T-cell (primary cell): ENCODE measurements at regions not wholly inside any gene's neighbourhood (a gene's known extent, or its start where the extent isn't known, plus 50 kb on each side); places are given as distances from the start of the nearest gene placed in this dataset.

ENCODE experiments used
- ATAC-seq, 4 experiments: fragments of 200-7000 bp in 3 of 4; fragments of 150-1000 bp in 1 of 4; cut with Tn5 transposase; replicated peaks in 1 of 4; 1 replicate in 3 of 4; 2 replicates in 1 of 4; pipeline ENCODE4 v1.10.0; 2021; ENCODE audit warnings: moderate library complexity in 3 of 4, mild to moderate bottlenecking in 2 of 4, moderate number of reproducible peaks in 1 of 4
- CTCF ChIA-PET, 2 donors: fragments of 300-600 bp; sonication (Branson Sonifier 250); formaldehyde crosslinking; loops; one replicate each; lab custom pipeline; 2022; ENCODE audit warnings: antibody characterized with exemption in 2 of 2; lab: Charles Lee
- POLR2A ChIA-PET, 2 donors: fragments of 300-600 bp; sonication (Branson Sonifier 250); formaldehyde crosslinking; loops; one replicate each; lab custom pipeline; 2022; ENCODE audit warnings: antibody characterized with exemption in 2 of 2; lab: Charles Lee
- DNase-seq, 35 experiments: peaks; one replicate each; pipeline versions ENCODE4 v3.0.0 to v3.0.0-alpha.2; 2013 to 2023
- H3K27ac ChIP-seq: one replicate; pipeline ENCODE4 v1.5.1; 2013; ENCODE audit warnings: low read length
- H3K27me3 ChIP-seq, 2 experiments: replicated peaks in 1 of 2; 1 replicate in 1 of 2; 2 replicates in 1 of 2; pipeline versions ENCODE4 v1.6.1 to v1.7.0; 2013; ENCODE audit warnings: low read length in 1 of 2, mixed read lengths in 1 of 2; ENCODE audit not compliant: control insufficient read depth in 2 of 2, insufficient read depth in 2 of 2; ENCODE audit errors: extremely low read depth in 1 of 2
- H3K36me3 ChIP-seq, 2 donors: 1 replicate in 1 of 2; 2 replicates in 1 of 2; pipeline versions ENCODE4 v1.6.1 to v1.7.0; 2013; ENCODE audit warnings: low read length in 1 of 2; ENCODE audit not compliant: control insufficient read depth in 2 of 2, insufficient read depth in 1 of 2; ENCODE audit errors: extremely low read depth in 1 of 2
- H3K4me1 ChIP-seq, 2 experiments: 1 replicate in 1 of 2; 2 replicates in 1 of 2; pipeline versions ENCODE4 v1.6.1 to v1.7.0; 2013; ENCODE audit warnings: low read length in 2 of 2, mixed read lengths in 1 of 2; ENCODE audit not compliant: insufficient read depth in 2 of 2, control insufficient read depth in 1 of 2; ENCODE audit errors: extremely low read depth in 1 of 2
- H3K4me3 ChIP-seq, 2 donors: 1 replicate in 1 of 2; 2 replicates in 1 of 2; pipeline versions ENCODE4 v1.5.1 to v1.7.0; 2013; ENCODE audit warnings: mild to moderate bottlenecking in 2 of 2, low read length in 1 of 2, moderate library complexity in 1 of 2; ENCODE audit not compliant: control insufficient read depth in 1 of 2; ENCODE audit errors: extremely low read depth in 1 of 2
- H3K9me3 ChIP-seq: 2 replicates; pipeline ENCODE4 v1.7.0; 2013
- H3K27ac Mint-ChIP-seq, 2 donors: one replicate each; pipeline ENCODE4 v1.8.0; 2020 to 2021; ENCODE audit warnings: mild to moderate bottlenecking in 2 of 2, mixed read lengths in 2 of 2
- H3K27me3 Mint-ChIP-seq, 2 donors: one replicate each; pipeline ENCODE4 v1.8.0; 2021 to 2022; ENCODE audit warnings: mixed read lengths in 2 of 2
- H3K36me3 Mint-ChIP-seq: one replicate; pipeline ENCODE4 v1.8.0; 2021; ENCODE audit warnings: mixed read lengths
- H3K4me1 Mint-ChIP-seq, 3 donors: one replicate each; pipeline ENCODE4 v1.8.0; 2020 to 2022; ENCODE audit warnings: mixed read lengths in 3 of 3, mild to moderate bottlenecking in 1 of 3
- H3K4me3 Mint-ChIP-seq, 3 donors: one replicate each; pipeline ENCODE4 v1.8.0; 2020 to 2022; ENCODE audit warnings: mild to moderate bottlenecking in 3 of 3, mixed read lengths in 3 of 3, moderate library complexity in 3 of 3
- H3K9me3 Mint-ChIP-seq, 3 donors: one replicate each; pipeline ENCODE4 v1.8.0; 2020 to 2022; ENCODE audit warnings: mixed read lengths in 3 of 3
- WGBS: methylation state at CpG from one replicate; pipeline ENCODE4 v1.1.5; 2013; ENCODE audit warnings: missing lambda C conversion rate; ENCODE audit not compliant: insufficient coverage; 5-methylcytosine and 5-hydroxymethylcytosine counted together

DNA sequence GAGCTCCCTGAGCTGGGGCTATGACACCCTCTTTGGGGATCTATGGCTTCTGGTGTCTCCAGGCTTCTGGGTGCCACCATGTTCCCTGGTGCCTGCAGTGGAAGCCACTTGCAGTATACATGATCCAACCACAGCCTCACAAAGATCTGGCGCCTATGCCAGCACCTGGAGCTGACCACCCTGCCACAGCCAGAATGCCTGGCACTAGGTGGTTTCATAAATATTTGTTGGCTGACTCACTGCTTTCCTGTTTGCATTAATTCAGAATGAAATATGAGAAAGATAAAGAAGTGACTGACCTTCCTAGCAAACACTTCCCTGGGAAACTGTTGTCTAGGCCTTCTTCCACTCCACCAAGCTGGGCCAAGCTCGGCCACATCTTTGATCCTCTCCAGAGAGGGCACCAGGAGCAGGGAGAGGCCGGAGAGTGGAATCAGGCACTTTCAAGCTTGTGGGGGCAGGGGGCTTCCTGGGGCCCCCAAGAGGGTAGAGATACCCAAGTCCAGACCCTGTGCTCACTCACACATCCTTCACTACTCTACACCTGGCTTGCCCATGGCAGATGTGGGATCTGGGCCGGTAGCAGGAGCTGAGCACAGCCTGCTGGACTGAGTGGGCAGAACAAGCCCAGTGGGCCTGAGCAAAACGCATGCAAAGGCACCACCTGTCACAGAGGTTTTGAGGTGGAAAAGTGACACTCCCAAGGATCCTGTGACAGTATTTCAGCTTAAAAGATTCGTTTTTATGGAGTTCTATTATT, 565.7 kb downstream of the SLC4A3 start:
- no peak overlapping the region for H3K27ac Mint-ChIP-seq
- CTCF ChIA-PET: no interaction called here
- ATAC-seq: no peak

DNA sequence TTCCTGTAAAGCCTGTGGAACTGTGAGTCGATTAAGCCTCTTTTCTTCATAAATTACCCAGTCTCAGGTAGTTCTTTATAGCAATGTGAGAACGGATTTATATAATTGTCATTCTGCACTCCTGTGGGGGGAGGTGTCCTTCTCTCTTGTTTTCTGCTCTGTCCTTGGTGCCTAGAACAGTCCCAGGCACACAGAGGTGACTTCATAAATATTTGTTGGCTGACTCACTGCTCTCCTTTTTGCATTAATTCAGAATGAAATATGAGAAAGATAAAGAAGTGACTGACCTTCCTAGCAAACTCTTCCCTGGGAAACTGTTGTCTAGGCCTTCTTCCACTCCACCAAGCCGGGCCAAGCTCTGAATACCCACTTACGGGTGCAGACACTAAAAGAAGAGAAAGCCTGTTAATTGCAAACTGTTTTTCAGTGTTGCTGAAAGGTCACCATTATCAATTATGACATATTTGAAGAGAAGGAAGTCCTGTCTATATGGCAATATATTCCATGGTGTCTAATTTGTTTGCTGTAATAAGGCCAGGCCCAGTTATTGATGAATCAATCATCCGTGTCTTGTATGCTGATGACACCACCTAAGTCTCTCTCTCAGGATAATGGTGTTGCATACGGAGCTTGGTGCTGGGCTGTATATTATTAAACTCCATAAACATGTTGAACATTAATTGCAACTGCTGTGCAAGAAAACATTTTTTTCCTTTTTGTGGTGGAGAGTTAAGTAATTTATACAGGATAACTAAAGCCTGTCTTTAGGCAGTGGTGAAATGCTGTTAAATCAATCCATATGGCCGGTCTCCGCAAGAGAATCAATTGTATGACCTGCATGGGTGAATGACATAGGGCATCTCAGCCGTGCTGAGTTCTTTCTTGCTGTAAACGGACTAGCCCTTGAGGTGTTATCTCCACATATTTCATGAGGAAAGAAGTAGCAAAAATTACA, 567.5 kb downstream of the SLC4A3 start:
- Mint-ChIP-seq H3K27me3 (peaks cover 0 to 2% of the 10 kb centered on the region in 2 donors), H3K27ac (no peak overlapping the region), H3K4me1 (no peaks in the 10 kb centered on the region), H3K9me3 (peaks cover 2 to 20% (median 15%) of the 10 kb centered on the region in 3 donors), H3K4me3 (no peak overlapping the region), H3K36me3 (no peaks in the 10 kb centered on the region)
- no peaks in the 10 kb centered on the region for H3K9me3 ChIP-seq
- H3K36me3 ChIP-seq: no peaks in the 10 kb centered on the region
- ChIA-PET POLR2A (no interaction called here), CTCF (no interaction called here)
- ATAC-seq (no peak), DNase-seq (no peak)
- H3K27ac ChIP-seq: no peak overlapping the region
- 85% methylated on average over 4 of the region's 10 CpGs for WGBS
- H3K4me1 ChIP-seq: no peaks in the 10 kb centered on the region
- peaks cover 0 to 2% of the 10 kb centered on the region in 2 experiments for H3K27me3 ChIP-seq
- no peak overlapping the region for H3K4me3 ChIP-seq

More for the DNA sequence above, 565.7 kb downstream of the SLC4A3 start:
- no peaks in the 10 kb centered on the region for H3K9me3 ChIP-seq
- H3K9me3 Mint-ChIP-seq: peaks cover 2 to 18% (median 15%) of the 10 kb centered on the region in 3 donors
- H3K27ac ChIP-seq: no peak overlapping the region
- H3K4me3 Mint-ChIP-seq: no peak overlapping the region
- DNase-seq: no peak
- POLR2A ChIA-PET: no interaction called here
- peaks cover 0 to 2% of the 10 kb centered on the region in 2 experiments for H3K27me3 ChIP-seq
- H3K4me1 Mint-ChIP-seq: no peaks in the 10 kb centered on the region
- H3K27me3 Mint-ChIP-seq: no peaks in the 10 kb centered on the region
- H3K4me1 ChIP-seq: no peaks in the 10 kb centered on the region
- no peak overlapping the region for H3K4me3 ChIP-seq
- H3K36me3 ChIP-seq: no peaks in the 10 kb centered on the region
- no peaks in the 10 kb centered on the region for H3K36me3 Mint-ChIP-seq
- WGBS: 86% methylated on average over 1 of the region's 6 CpGs

DNA sequence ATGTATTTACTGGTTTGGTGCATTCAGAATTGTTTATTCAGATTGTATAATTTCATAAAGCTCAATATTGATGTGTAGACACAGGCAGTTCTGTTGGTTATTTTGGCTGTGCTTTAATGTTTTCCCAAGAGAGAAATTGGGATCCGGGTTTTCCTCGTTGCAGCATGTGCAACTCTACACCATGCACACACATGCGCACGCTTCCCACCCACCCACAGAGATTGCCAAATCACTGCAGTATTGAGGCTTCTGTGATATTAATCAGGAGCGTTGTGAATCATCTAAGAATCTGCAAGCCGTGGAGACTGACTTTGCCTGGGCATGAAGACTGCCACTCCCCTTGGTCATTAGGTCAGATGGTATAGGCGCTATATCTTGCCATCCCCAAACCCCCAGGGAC, 571.5 kb downstream of the SLC4A3 start:
- POLR2A ChIA-PET: no interaction called here
- Mint-ChIP-seq H3K27me3 (peaks cover 0 to 2% of the 10 kb centered on the region in 2 donors), H3K36me3 (no peaks in the 10 kb centered on the region), H3K4me1 (no peaks in the 10 kb centered on the region), H3K27ac (no peak overlapping the region), H3K4me3 (no peak overlapping the region), H3K9me3 (peaks cover 4 to 12% (median 5%) of the 10 kb centered on the region in 3 donors)
- Histone ChIP-seq H3K9me3 (no peaks in the 10 kb centered on the region), H3K4me3 (no peak overlapping the region), H3K27me3 (no peaks in the 10 kb centered on the region), H3K4me1 (no peaks in the 10 kb centered on the region), H3K36me3 (no peaks in the 10 kb centered on the region), H3K27ac (no peak overlapping the region)
- DNase-seq (no peak), ATAC-seq (no peak)
- CTCF ChIA-PET: no interaction called here
- no CpG with 5 or more reads among the region's 7 CpGs for WGBS

DNA sequence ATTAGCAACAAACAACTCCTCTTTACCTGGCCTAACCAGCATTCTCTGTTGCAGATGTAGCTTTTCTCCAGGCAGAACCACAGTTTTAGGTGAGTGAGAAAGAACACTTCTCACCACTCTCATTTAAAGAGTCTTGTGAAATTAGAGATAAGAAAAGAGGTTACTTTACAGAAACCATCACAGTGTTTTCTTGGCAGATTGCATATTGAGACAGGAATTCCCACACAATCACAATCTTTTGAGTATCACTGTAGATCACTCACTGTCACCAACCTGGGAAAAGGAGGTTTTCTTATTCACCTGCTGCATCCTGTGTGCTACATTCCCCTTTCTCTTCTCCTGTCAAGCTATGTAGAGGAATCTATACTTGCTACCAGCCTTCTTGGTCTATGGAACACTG, 574.6 kb downstream of the SLC4A3 start:
- peaks cover 0 to 2% of the 10 kb centered on the region in 2 donors for H3K27me3 Mint-ChIP-seq
- ATAC-seq (no peak), DNase-seq (no peak)
- H3K9me3 Mint-ChIP-seq: peaks cover 0 to 8% (median 2%) of the 10 kb centered on the region in 3 donors
- H3K27ac ChIP-seq: no peak overlapping the region
- H3K36me3 ChIP-seq: no peaks in the 10 kb centered on the region
- no peaks in the 10 kb centered on the region for H3K27me3 ChIP-seq
- H3K9me3 ChIP-seq: no peaks in the 10 kb centered on the region
- no peaks in the 10 kb centered on the region for H3K36me3 Mint-ChIP-seq
- no peak overlapping the region for H3K27ac Mint-ChIP-seq
- no peaks in the 10 kb centered on the region for H3K4me1 Mint-ChIP-seq
- POLR2A ChIA-PET: no interaction called here
- no peak overlapping the region for H3K4me3 Mint-ChIP-seq
- H3K4me3 ChIP-seq: no peak overlapping the region
- CTCF ChIA-PET: no interaction called here
- no peaks in the 10 kb centered on the region for H3K4me1 ChIP-seq

DNA sequence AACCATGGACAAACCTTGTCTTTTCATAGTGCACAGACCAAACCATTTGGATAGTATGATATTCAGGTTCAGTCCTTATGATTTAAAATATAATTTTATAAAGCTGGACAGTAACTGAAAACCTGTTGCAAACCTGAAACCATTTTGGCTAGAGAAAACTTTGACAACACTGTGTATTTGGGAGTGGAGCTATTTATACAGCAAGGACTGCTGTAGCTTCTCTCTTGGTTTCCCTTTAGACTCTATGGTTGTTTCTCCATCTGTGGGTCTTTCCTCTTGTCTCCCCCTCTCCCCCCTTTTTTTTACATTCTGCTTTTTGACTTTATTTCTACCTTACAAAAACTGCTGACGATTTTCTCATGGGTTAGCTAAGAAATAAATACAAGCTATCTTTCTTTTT, 581.7 kb downstream of the SLC4A3 start:
- H3K36me3 Mint-ChIP-seq: no peaks in the 10 kb centered on the region
- Histone ChIP-seq H3K27me3 (no peaks in the 10 kb centered on the region), H3K27ac (no peak overlapping the region), H3K9me3 (no peaks in the 10 kb centered on the region), H3K4me3 (no peak overlapping the region), H3K36me3 (no peaks in the 10 kb centered on the region), H3K4me1 (no peaks in the 10 kb centered on the region)
- H3K4me1 Mint-ChIP-seq: no peaks in the 10 kb centered on the region
- ATAC-seq (no peak), DNase-seq (no peak)
- ChIA-PET CTCF (no interaction called here), POLR2A (no interaction called here)
- H3K4me3 Mint-ChIP-seq: no peak overlapping the region
- peaks cover 0 to 3% (median 1%) of the 10 kb centered on the region in 3 donors for H3K9me3 Mint-ChIP-seq
- no peak overlapping the region for H3K27ac Mint-ChIP-seq
- no peaks in the 10 kb centered on the region for H3K27me3 Mint-ChIP-seq
- no CpG with 5 or more reads among the region's 1 CpG for WGBS

DNA sequence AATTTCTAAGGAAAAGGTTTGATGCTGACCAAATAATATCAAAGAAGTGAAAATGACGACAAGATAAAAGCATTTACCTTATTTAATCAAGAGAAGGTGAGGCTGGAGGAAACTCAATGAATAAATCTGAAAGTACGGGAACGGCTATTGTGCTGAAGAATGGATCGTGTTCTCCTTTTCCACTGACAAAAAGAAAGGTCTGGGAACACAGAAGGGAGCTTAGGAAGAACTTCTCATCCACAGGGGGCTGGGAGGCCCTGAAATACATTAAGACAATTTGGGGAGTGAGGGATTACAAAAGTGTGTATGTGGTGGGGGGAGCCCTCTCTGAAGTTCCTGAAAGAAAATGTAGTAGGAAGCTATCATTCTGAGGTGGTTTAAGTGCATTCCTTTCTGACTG, 582.3 kb downstream of the SLC4A3 start:
- ChIA-PET CTCF (no interaction called here), POLR2A (no interaction called here)
- Histone ChIP-seq H3K27me3 (no peaks in the 10 kb centered on the region), H3K27ac (no peak overlapping the region), H3K4me1 (no peaks in the 10 kb centered on the region), H3K4me3 (no peak overlapping the region), H3K9me3 (no peaks in the 10 kb centered on the region), H3K36me3 (no peaks in the 10 kb centered on the region)
- ATAC-seq (no peak), DNase-seq (no peak)
- H3K4me3 Mint-ChIP-seq: no peak overlapping the region
- H3K9me3 Mint-ChIP-seq: peaks cover 0 to 3% (median 3%) of the 10 kb centered on the region in 3 donors
- no CpG with 5 or more reads among the region's 4 CpGs for WGBS
- no peaks in the 10 kb centered on the region for H3K36me3 Mint-ChIP-seq
- H3K27ac Mint-ChIP-seq: no peak overlapping the region
- H3K27me3 Mint-ChIP-seq: no peaks in the 10 kb centered on the region
- no peaks in the 10 kb centered on the region for H3K4me1 Mint-ChIP-seq
